HepG2 (cell line): ENCODE measurements at regions not wholly inside any gene's neighbourhood (a gene's known extent, or its start where the extent isn't known, plus 50 kb on each side); places are given as distances from the start of the nearest gene placed in this dataset.

Source experiments
- ATAC-seq: fragments of 200-7000 bp; cut with Tn5 transposase; 3 replicates; pipeline ENCODE4 v1.9.1; 2020; ENCODE audit warnings: mild to moderate bottlenecking, moderate library complexity
- BruUV-seq: library from RNA; stranded (reverse); fragments of 400-500 nt; replicated peaks from 2 replicates; lab custom pipeline; 2021; lab: Mats Ljungman, UMichigan
- CTCF ChIA-PET: fragments of 300-600 bp; formaldehyde crosslinking; extraction: SDS; loops from one replicate; lab custom pipeline; 2021; ENCODE audit warnings: low total read pairs, inconsistent platforms, low intra/inter-chr PET ratio; lab: Yijun Ruan, JAX
- POLR2A ChIA-PET: fragments of 350-600 bp; sonication (Branson Sonifier 250); formaldehyde crosslinking; loops from one replicate; lab custom pipeline; 2020; ENCODE audit warnings: antibody characterized with exemption, inconsistent platforms; lab: Yijun Ruan, JAX
- DNase-seq: peaks from one replicate; pipeline ENCODE4 v3.0.0-alpha.2; 2015; ENCODE audit warnings: low spot score
- FAIRE-seq: peaks from 3 replicates; lab custom pipeline; 2011; peaks lifted over from hg19 to GRCh38; lab: Jason Lieb, UNC
- H2AFZ ChIP-seq: one replicate; pipeline ENCODE4 v1.6.1; 2011; ENCODE audit warnings: low read length, inconsistent platforms
- H3K27ac ChIP-seq: fragments of 300-600 bp; 3 replicates; pipeline ENCODE4 v1.8.0; 2011; ENCODE audit warnings: mixed run types, mild to moderate bottlenecking, mixed read lengths, low read length, inconsistent platforms; ENCODE audit not compliant: insufficient read depth; ENCODE audit errors: extremely low read length
- H3K27me3 ChIP-seq, 2 experiments: fragments of 200-600 bp in 1 of 2; 2 replicates in 1 of 2; 3 replicates in 1 of 2; pipeline versions ENCODE4 v1.6.0 to v1.8.0; 2011; ENCODE audit warnings: low read length in 2 of 2, mild to moderate bottlenecking in 2 of 2, moderate library complexity in 2 of 2, inconsistent platforms in 1 of 2; ENCODE audit not compliant: insufficient read depth in 2 of 2, control insufficient read depth in 1 of 2
- H3K36me3 ChIP-seq, 2 experiments: fragments of 200-600 bp in 1 of 2; replicated peaks in 1 of 2; 2 replicates in 1 of 2; 3 replicates in 1 of 2; pipeline versions ENCODE4 v1.5.1 to v1.8.0; 2011; ENCODE audit warnings: low read length in 2 of 2, inconsistent platforms in 1 of 2; ENCODE audit not compliant: insufficient read depth in 2 of 2, control insufficient read depth in 1 of 2
- H3K4me1 ChIP-seq: 2 replicates; pipeline ENCODE4 v1.5.1; 2012; ENCODE audit warnings: low read length, inconsistent platforms; ENCODE audit not compliant: insufficient read depth
- H3K4me2 ChIP-seq: 2 replicates; pipeline ENCODE4 v1.6.0; 2011; ENCODE audit warnings: low read depth, low read length, inconsistent platforms
- H3K4me3 ChIP-seq, 3 experiments: fragments of 200-600 bp in 1 of 3; sonication (generic), shearing (Covaris generic) in 1 of 3; replicated peaks in 1 of 3; 2 replicates each; pipeline ENCODE4 v1.5.1; 2011 to 2016; ENCODE audit warnings: low read length in 3 of 3, inconsistent platforms in 2 of 3, low read depth in 2 of 3, mild to moderate bottlenecking in 2 of 3, control low read depth in 1 of 3, mixed read lengths in 1 of 3; ENCODE audit not compliant: insufficient read depth in 1 of 3
- H3K79me2 ChIP-seq: one replicate; pipeline ENCODE4 v1.6.1; 2011; ENCODE audit warnings: low read length, inconsistent platforms; ENCODE audit not compliant: insufficient read depth
- H3K9ac ChIP-seq: 2 replicates; pipeline ENCODE4 v1.6.0; 2011; ENCODE audit warnings: mild to moderate bottlenecking, low read depth, low read length, inconsistent platforms; ENCODE audit not compliant: insufficient read depth
- H3K9me3 ChIP-seq: 2 replicates; pipeline ENCODE4 v1.5.1; 2012; ENCODE audit warnings: mild to moderate bottlenecking, low read length
- H4K20me1 ChIP-seq: 2 replicates; pipeline ENCODE4 v1.6.0; 2011; ENCODE audit warnings: inconsistent platforms, mild to moderate bottlenecking, low read length, moderate library complexity; ENCODE audit not compliant: insufficient read depth
- BORCS8-MEF2B ChIP-seq: sonication (generic); formaldehyde crosslinking; IDR thresholded peaks from 2 replicates; pipeline ENCODE4 v1.8.0; 2022; ENCODE audit warnings: mild to moderate bottlenecking, missing genetic modification reagents
- CCAR2 ChIP-seq: fragments of 200-400 bp; formaldehyde crosslinking; optimal IDR thresholded peaks from 2 replicates; pipeline ENCODE3; 2018; ENCODE audit warnings: low read depth, mild to moderate bottlenecking, low read length, moderate library complexity
- MAFK ChIP-seq, 2 experiments: IDR thresholded peaks in 1 of 2; conservative IDR thresholded peaks in 1 of 2; 2 replicates each; pipeline ENCODE4 v1.6.1; 2011; ENCODE audit warnings: improper control_type of control experiment in 2 of 2, low read length in 2 of 2
- MIER2 ChIP-seq: IDR thresholded peaks from 2 replicates; pipeline ENCODE4 v1.6.1; 2016; ENCODE audit warnings: missing biosample characterization, missing genetic modification reagents
- NFYC ChIP-seq: IDR thresholded peaks from 2 replicates; pipeline ENCODE4 v1.6.1; 2016; ENCODE audit warnings: missing genetic modification reagents, missing compliant biosample characterization
- SP2 ChIP-seq: sonication (generic); formaldehyde crosslinking; IDR thresholded peaks from 2 replicates; pipeline ENCODE4 v1.5.1; 2020; ENCODE audit warnings: mild to moderate bottlenecking, missing genetic modification reagents
- ZNF326 ChIP-seq: sonication (generic); formaldehyde crosslinking; IDR thresholded peaks from 2 replicates; pipeline ENCODE4 v1.4.0; 2020; ENCODE audit warnings: missing genetic modification reagents, borderline replicate concordance
- ZNF547 ChIP-seq: sonication (generic); formaldehyde crosslinking; IDR thresholded peaks from 2 replicates; pipeline ENCODE4 v1.5.1; 2020; ENCODE audit warnings: mild to moderate bottlenecking, missing genetic modification reagents
- ZNF563 ChIP-seq: sonication (generic); formaldehyde crosslinking; IDR thresholded peaks from 2 replicates; pipeline ENCODE4 v1.8.0; 2022; ENCODE audit warnings: mild to moderate bottlenecking, moderate library complexity, missing genetic modification reagents
- ZNF569 ChIP-seq: sonication (generic); formaldehyde crosslinking; IDR thresholded peaks from 2 replicates; pipeline ENCODE4 v1.5.0; 2020; ENCODE audit warnings: mild to moderate bottlenecking, missing genetic modification reagents, moderate library complexity, borderline replicate concordance
- ZNF776 ChIP-seq: sonication (generic); formaldehyde crosslinking; IDR thresholded peaks from 2 replicates; pipeline ENCODE4 v1.4.0; 2020; ENCODE audit warnings: mild to moderate bottlenecking, missing genetic modification reagents
- WGBS: methylation state at CpG from one replicate; pipeline ENCODE4 v1.1.6; 2017; ENCODE audit warnings: low lambda C conversion rate; 5-methylcytosine and 5-hydroxymethylcytosine counted together
- in situ Hi-C: cut with HindIII; loops from 2 replicates; pipeline ENCODE4 v1.10.0; 2017; ENCODE audit warnings: low pct_unique_long_range_greater_than_20kb; ENCODE audit not compliant: extremely low pct_ligation_motif_present
- intact Hi-C: fragments of 100-400 bp; cut with micrococcal nuclease; formaldehyde crosslinking; loops from one replicate; pipeline ENCODE4 v1.10.0; 2022; ENCODE audit not compliant: unreplicated experiment
- TF ChIP-seq, protein P1 (sequence below): sonication (generic); formaldehyde crosslinking; IDR thresholded peaks from 2 replicates; pipeline ENCODE4 v1.9.0; 2022; ENCODE audit warnings: low read depth, missing genetic modification reagents
- TF ChIP-seq, protein P2 (sequence below): sonication (generic); formaldehyde crosslinking; IDR thresholded peaks from 2 replicates; pipeline ENCODE4 v1.5.1; 2020; ENCODE audit warnings: missing genetic modification reagents, mild to moderate bottlenecking, borderline replicate concordance
- TF ChIP-seq, protein P3 (sequence below), 2 experiments: sonication (generic) in 1 of 2; formaldehyde crosslinking in 1 of 2; IDR thresholded peaks; 2 replicates each; pipeline versions ENCODE4 v1.5.1 to v1.6.1; 2011 to 2020; ENCODE audit warnings: borderline replicate concordance in 1 of 2, low read depth in 1 of 2, low read length in 1 of 2, mild to moderate bottlenecking in 1 of 2, missing genetic modification reagents in 1 of 2, moderate library complexity in 1 of 2
- TF ChIP-seq, protein P4 (sequence below): fragments of 450-650 bp; IDR thresholded peaks from 2 replicates; pipeline ENCODE4 v1.6.1; 2017; ENCODE audit warnings: mild to moderate bottlenecking
- TF ChIP-seq, protein P5 (sequence below): IDR thresholded peaks from 2 replicates; pipeline ENCODE4 v1.6.1; 2016

DNA sequence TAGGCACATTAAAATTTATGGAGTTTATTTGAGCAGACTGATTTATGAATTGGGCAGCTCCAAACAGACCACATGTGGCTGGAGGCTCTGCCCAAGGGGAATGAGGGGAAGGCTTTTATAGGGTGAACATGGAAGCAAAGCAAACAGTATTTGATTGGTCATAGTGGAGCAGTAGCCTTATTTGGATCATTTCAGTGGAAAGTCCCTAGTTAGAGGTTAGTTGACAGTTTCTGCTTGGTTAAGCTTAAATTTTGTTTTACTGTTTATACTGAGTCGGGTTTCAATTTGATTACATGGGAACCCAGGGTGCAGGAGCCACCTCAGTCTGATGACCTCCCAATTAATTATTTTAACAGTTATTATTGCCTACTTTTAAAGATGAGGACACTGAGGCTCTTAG is 140.5 kb downstream of the NDFIP2 start:
- in situ Hi-C loops (no loop called here), intact Hi-C loops (no loop called here)
- no peaks in the 10 kb centered on the region for H3K9me3 ChIP-seq
- no peak overlapping the region for H3K9ac ChIP-seq
- no peak for ATAC-seq
- H3K27me3 ChIP-seq: no peaks in the 10 kb centered on the region
- BruUV-seq: no TSS peak
- H2AFZ ChIP-seq: no peak overlapping the region
- peaks cover 10% of the 10 kb centered on the region; the same call in 1 of the 2 replicates for H3K4me1 ChIP-seq
- POLR2A ChIA-PET: no interaction called here
- H3K27ac ChIP-seq: no peak overlapping the region
- no peak overlapping the region for H3K4me2 ChIP-seq
- 0% methylated on average over 1 of the region's 1 CpG for WGBS
- no peaks in the 10 kb centered on the region for H3K79me2 ChIP-seq
- H3K4me3 ChIP-seq: no peak overlapping the region
- H3K36me3 ChIP-seq: no peaks in the 10 kb centered on the region
- CTCF ChIA-PET: no interaction called here
- DNase-seq: no peak
- H4K20me1 ChIP-seq: no peaks in the 10 kb centered on the region
- no peak for FAIRE-seq
- TF ChIP-seq ZNF569: no peak
- TF ChIP-seq MIER2: no peak
- TF ChIP-seq, protein P1, sequence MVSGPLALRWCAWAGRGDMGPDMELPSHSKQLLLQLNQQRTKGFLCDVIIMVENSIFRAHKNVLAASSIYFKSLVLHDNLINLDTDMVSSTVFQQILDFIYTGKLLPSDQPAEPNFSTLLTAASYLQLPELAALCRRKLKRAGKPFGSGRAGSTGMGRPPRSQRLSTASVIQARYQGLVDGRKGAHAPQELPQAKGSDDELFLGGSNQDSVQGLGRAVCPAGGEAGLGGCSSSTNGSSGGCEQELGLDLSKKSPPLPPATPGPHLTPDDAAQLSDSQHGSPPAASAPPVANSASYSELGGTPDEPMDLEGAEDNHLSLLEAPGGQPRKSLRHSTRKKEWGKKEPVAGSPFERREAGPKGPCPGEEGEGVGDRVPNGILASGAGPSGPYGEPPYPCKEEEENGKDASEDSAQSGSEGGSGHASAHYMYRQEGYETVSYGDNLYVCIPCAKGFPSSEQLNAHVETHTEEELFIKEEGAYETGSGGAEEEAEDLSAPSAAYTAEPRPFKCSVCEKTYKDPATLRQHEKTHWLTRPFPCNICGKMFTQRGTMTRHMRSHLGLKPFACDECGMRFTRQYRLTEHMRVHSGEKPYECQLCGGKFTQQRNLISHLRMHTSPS (CRISPR knock-in tag): no peak
- TF ChIP-seq, protein P2, sequence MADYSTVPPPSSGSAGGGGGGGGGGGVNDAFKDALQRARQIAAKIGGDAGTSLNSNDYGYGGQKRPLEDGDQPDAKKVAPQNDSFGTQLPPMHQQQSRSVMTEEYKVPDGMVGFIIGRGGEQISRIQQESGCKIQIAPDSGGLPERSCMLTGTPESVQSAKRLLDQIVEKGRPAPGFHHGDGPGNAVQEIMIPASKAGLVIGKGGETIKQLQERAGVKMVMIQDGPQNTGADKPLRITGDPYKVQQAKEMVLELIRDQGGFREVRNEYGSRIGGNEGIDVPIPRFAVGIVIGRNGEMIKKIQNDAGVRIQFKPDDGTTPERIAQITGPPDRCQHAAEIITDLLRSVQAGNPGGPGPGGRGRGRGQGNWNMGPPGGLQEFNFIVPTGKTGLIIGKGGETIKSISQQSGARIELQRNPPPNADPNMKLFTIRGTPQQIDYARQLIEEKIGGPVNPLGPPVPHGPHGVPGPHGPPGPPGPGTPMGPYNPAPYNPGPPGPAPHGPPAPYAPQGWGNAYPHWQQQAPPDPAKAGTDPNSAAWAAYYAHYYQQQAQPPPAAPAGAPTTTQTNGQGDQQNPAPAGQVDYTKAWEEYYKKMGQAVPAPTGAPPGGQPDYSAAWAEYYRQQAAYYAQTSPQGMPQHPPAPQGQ (CRISPR knock-in tag): no peak
- no peak for TF ChIP-seq CCAR2
- TF ChIP-seq BORCS8-MEF2B (CRISPR knock-in tag): no peak
- TF ChIP-seq ZNF547 (CRISPR knock-in tag): no peak
- TF ChIP-seq, protein P3, sequence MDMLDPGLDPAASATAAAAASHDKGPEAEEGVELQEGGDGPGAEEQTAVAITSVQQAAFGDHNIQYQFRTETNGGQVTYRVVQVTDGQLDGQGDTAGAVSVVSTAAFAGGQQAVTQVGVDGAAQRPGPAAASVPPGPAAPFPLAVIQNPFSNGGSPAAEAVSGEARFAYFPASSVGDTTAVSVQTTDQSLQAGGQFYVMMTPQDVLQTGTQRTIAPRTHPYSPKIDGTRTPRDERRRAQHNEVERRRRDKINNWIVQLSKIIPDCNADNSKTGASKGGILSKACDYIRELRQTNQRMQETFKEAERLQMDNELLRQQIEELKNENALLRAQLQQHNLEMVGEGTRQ (IDR thresholded peaks at IDR 0.05; ENCODE audit: low read depth, low read length): no peak
- TF ChIP-seq, protein P3 (CRISPR knock-in tag; IDR thresholded peaks at IDR 0.05; ENCODE audit: borderline replicate concordance): no peak
- no peak for TF ChIP-seq NFYC (CRISPR knock-in tag)
- no peak for TF ChIP-seq ZNF776 (CRISPR knock-in tag)
- TF ChIP-seq MAFK (conservative IDR thresholded peaks at IDR 0.05 in 1 of 2, IDR thresholded peaks at IDR 0.05 in 1 of 2; ENCODE audit: low read length in 2 of 2): no peak
- TF ChIP-seq ZNF326 (CRISPR knock-in tag): no peak
- no peak for TF ChIP-seq SP2 (CRISPR knock-in tag)
- no peak for TF ChIP-seq ZNF563 (CRISPR knock-in tag)
- TF ChIP-seq, protein P4, sequence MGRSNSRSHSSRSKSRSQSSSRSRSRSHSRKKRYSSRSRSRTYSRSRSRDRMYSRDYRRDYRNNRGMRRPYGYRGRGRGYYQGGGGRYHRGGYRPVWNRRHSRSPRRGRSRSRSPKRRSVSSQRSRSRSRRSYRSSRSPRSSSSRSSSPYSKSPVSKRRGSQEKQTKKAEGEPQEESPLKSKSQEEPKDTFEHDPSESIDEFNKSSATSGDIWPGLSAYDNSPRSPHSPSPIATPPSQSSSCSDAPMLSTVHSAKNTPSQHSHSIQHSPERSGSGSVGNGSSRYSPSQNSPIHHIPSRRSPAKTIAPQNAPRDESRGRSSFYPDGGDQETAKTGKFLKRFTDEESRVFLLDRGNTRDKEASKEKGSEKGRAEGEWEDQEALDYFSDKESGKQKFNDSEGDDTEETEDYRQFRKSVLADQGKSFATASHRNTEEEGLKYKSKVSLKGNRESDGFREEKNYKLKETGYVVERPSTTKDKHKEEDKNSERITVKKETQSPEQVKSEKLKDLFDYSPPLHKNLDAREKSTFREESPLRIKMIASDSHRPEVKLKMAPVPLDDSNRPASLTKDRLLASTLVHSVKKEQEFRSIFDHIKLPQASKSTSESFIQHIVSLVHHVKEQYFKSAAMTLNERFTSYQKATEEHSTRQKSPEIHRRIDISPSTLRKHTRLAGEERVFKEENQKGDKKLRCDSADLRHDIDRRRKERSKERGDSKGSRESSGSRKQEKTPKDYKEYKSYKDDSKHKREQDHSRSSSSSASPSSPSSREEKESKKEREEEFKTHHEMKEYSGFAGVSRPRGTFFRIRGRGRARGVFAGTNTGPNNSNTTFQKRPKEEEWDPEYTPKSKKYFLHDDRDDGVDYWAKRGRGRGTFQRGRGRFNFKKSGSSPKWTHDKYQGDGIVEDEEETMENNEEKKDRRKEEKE: no peak
- TF ChIP-seq, protein P5, sequence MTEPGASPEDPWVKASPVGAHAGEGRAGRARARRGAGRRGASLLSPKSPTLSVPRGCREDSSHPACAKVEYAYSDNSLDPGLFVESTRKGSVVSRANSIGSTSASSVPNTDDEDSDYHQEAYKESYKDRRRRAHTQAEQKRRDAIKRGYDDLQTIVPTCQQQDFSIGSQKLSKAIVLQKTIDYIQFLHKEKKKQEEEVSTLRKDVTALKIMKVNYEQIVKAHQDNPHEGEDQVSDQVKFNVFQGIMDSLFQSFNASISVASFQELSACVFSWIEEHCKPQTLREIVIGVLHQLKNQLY (CRISPR knock-in tag): no peak
